A549 (cell line): ENCODE measurements at regions not wholly inside any gene's neighbourhood (a gene's known extent, or its start where the extent isn't known, plus 50 kb on each side); places are given as distances from the start of the nearest gene placed in this dataset.

Source experiments
- CEBPB ChIP-seq, 2 experiments: fragments of >200 bp in 1 of 2; sonication (Bioruptor Twin) in 1 of 2; formaldehyde crosslinking in 1 of 2; IDR thresholded peaks; 2 replicates each; pipeline ENCODE4 v1.6.1; 2012 to 2016
- EHF ChIP-seq: fragments of 250-450 bp; sonication (Bioruptor Pico); IDR thresholded peaks from 2 replicates; pipeline ENCODE4 v1.5.0; 2020; ENCODE audit warnings: mild to moderate bottlenecking
- EP300 ChIP-seq, 2 experiments: fragments of >200 bp; sonication (Bioruptor Twin); formaldehyde crosslinking; IDR thresholded peaks; 2 replicates in 1 of 2; 3 replicates in 1 of 2; pipeline ENCODE4 v1.6.1; 2016 to 2017
- ESRRA ChIP-seq: fragments of 150-350 bp; IDR thresholded peaks from 2 replicates; pipeline ENCODE4 v1.6.1; 2014; ENCODE audit warnings: mild to moderate bottlenecking, low read length, borderline replicate concordance
- HEYL ChIP-seq: fragments of 250-450 bp; sonication (Bioruptor Pico); IDR thresholded peaks from 2 replicates; pipeline ENCODE4 v1.8.0; 2021; ENCODE audit warnings: mild to moderate bottlenecking, moderate library complexity
- HOXA7 ChIP-seq: fragments of 250-450 bp; sonication (Bioruptor Pico); IDR thresholded peaks from 2 replicates; pipeline ENCODE4 v1.5.0; 2020; ENCODE audit warnings: mild to moderate bottlenecking, moderate library complexity
- MAFK ChIP-seq: fragments of 450-650 bp; IDR thresholded peaks from 2 replicates; pipeline ENCODE4 v1.6.1; 2014; ENCODE audit not compliant: partially characterized antibody
- MAZ ChIP-seq: fragments of 150-350 bp; IDR thresholded peaks from 2 replicates; pipeline ENCODE4 v1.6.1; 2014; ENCODE audit warnings: antibody characterized with exemption, low read depth, low read length, borderline replicate concordance
- POLR2A ChIP-seq: IDR thresholded peaks from 2 replicates; pipeline ENCODE4 v1.6.1; 2012; ENCODE audit warnings: mild to moderate bottlenecking, low read length
- RAD21 ChIP-seq, 2 experiments: fragments of >200 bp in 1 of 2; sonication (Bioruptor Twin) in 1 of 2; formaldehyde crosslinking in 1 of 2; IDR thresholded peaks in 1 of 2; conservative IDR thresholded peaks in 1 of 2; 2 replicates in 1 of 2; 3 replicates in 1 of 2; pipeline ENCODE4 v1.6.1; 2012 to 2018; ENCODE audit warnings: inconsistent platforms in 1 of 2
- REST ChIP-seq: fragments of 200-600 bp; sonication (generic); IDR thresholded peaks from 2 replicates; pipeline ENCODE4 v1.6.1; 2016; ENCODE audit warnings: antibody characterized with exemption, mild to moderate bottlenecking, moderate library complexity
- SREBF2 ChIP-seq: fragments of 450-650 bp; IDR thresholded peaks from 2 replicates; pipeline ENCODE4 v1.6.1; 2014; ENCODE audit warnings: mild to moderate bottlenecking, moderate library complexity
- TF ChIP-seq, protein P1 (sequence below): fragments of >200 bp; sonication (Bioruptor Twin); formaldehyde crosslinking; IDR thresholded peaks from 3 replicates; pipeline ENCODE4 v1.5.1; 2016
- TF ChIP-seq, protein P2 (sequence below): IDR thresholded peaks from 2 replicates; pipeline ENCODE4 v1.6.1; 2012

DNA sequence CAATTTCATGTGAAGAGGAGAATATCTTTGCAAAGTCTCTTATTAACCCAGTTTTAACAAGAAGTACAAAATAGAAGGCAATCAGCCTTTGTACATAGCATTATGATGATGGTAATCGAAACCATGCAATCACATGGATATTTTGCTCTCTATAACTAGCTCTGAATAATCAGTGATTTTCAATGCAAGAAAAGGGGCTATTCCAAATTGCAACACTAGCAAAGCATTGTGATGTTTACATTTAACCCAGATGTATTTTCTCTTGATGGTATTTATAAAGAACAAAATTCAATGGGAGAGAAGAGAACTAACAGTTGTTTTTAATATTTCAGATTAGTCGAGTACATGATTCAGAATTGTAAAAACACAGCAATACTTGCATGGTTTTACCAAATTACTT lies 437.5 kb upstream of the DMAC1 start:
- TF ChIP-seq CEBPB (IDR thresholded peaks at IDR 0.05) (no peak), SREBF2 (no peak), ESRRA (no peak), REST (no peak), EHF (no peak), RAD21 (conservative IDR thresholded peaks at IDR 0.05 in 1 of 2, IDR thresholded peaks at IDR 0.05 in 1 of 2) (no peak), HEYL (CRISPR knock-in tag) (no peak), POLR2A (no peak), HOXA7 (CRISPR knock-in tag) (no peak), EP300 (IDR thresholded peaks at IDR 0.05) (no peak), MAFK (no peak), MAZ (no peak)
- TF ChIP-seq, protein P1, sequence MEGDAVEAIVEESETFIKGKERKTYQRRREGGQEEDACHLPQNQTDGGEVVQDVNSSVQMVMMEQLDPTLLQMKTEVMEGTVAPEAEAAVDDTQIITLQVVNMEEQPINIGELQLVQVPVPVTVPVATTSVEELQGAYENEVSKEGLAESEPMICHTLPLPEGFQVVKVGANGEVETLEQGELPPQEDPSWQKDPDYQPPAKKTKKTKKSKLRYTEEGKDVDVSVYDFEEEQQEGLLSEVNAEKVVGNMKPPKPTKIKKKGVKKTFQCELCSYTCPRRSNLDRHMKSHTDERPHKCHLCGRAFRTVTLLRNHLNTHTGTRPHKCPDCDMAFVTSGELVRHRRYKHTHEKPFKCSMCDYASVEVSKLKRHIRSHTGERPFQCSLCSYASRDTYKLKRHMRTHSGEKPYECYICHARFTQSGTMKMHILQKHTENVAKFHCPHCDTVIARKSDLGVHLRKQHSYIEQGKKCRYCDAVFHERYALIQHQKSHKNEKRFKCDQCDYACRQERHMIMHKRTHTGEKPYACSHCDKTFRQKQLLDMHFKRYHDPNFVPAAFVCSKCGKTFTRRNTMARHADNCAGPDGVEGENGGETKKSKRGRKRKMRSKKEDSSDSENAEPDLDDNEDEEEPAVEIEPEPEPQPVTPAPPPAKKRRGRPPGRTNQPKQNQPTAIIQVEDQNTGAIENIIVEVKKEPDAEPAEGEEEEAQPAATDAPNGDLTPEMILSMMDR: no peak
- TF ChIP-seq, protein P2, sequence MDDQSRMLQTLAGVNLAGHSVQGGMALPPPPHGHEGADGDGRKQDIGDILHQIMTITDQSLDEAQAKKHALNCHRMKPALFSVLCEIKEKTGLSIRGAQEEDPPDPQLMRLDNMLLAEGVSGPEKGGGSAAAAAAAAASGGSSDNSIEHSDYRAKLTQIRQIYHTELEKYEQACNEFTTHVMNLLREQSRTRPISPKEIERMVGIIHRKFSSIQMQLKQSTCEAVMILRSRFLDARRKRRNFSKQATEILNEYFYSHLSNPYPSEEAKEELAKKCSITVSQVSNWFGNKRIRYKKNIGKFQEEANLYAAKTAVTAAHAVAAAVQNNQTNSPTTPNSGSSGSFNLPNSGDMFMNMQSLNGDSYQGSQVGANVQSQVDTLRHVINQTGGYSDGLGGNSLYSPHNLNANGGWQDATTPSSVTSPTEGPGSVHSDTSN: no peak
